GM12878 (cell line): ENCODE measurements at regions not wholly inside any gene's neighbourhood (a gene's known extent, or its start where the extent isn't known, plus 50 kb on each side); places are given as distances from the start of the nearest gene placed in this dataset.

ENCODE experiments used
- ATAC-seq: fragments of 200-7000 bp; cut with Tn5 transposase; 3 replicates; pipeline ENCODE4 v1.9.1; 2020; ENCODE audit warnings: mild to moderate bottlenecking, moderate library complexity
- BruUV-seq: library from RNA; stranded (reverse); fragments of 400-500 nt; replicated peaks from 2 replicates; lab custom pipeline; 2021; lab: Mats Ljungman, UMichigan
- CTCF ChIA-PET: fragments of 300-600 bp; sonication (Branson Sonifier 250); formaldehyde crosslinking; extraction: SDS; loops from one replicate; lab custom pipeline; 2021; ENCODE audit warnings: inconsistent platforms; lab: Yijun Ruan, JAX
- POLR2A ChIA-PET: fragments of 350-600 bp; formaldehyde crosslinking; extraction: SDS; loops from one replicate; lab custom pipeline; 2021; ENCODE audit warnings: inconsistent platforms; lab: Charles Lee
- RAD21 ChIA-PET: fragments of 300-600 bp; sonication (Branson Sonifier 250); formaldehyde crosslinking; loops from one replicate; lab custom pipeline; 2023; ENCODE audit warnings: antibody characterized with exemption; ENCODE audit not compliant: unreplicated experiment; lab: Charles Lee
- SMC1A ChIA-PET: fragments of 300-600 bp; sonication (Branson Sonifier 250); formaldehyde crosslinking; loops from one replicate; lab custom pipeline; 2023; ENCODE audit not compliant: unreplicated experiment, uncharacterized antibody; lab: Charles Lee
- DNase-seq: peaks from one replicate; pipeline ENCODE4 v3.0.0-alpha.2; 2011; ENCODE audit warnings: low read depth, low spot score
- FAIRE-seq: peaks from 3 replicates; lab custom pipeline; 2011; peaks lifted over from hg19 to GRCh38; lab: Jason Lieb, UNC
- H2AFZ ChIP-seq: 2 replicates; pipeline ENCODE4 v1.6.0; 2011; ENCODE audit warnings: low read depth, low read length, control low read depth; ENCODE audit not compliant: control insufficient read depth
- H3K27ac ChIP-seq: 2 replicates; pipeline ENCODE4 v1.5.1; 2011; ENCODE audit warnings: control low read depth; ENCODE audit not compliant: control insufficient read depth, insufficient read depth
- H3K27me3 ChIP-seq, 2 experiments: replicated peaks in 1 of 2; 2 replicates each; pipeline versions ENCODE4 v1.6.0 to v1.6.1; 2011; ENCODE audit warnings: low read length in 1 of 2; ENCODE audit not compliant: control insufficient read depth in 2 of 2, insufficient read depth in 2 of 2
- H3K36me3 ChIP-seq, 2 experiments: 2 replicates each; pipeline ENCODE4 v1.5.1; 2011; ENCODE audit warnings: low read length in 1 of 2; ENCODE audit not compliant: control insufficient read depth in 2 of 2, insufficient read depth in 2 of 2
- H3K4me1 ChIP-seq: 2 replicates; pipeline ENCODE4 v1.6.1; 2011; ENCODE audit warnings: mild to moderate bottlenecking, low read length, moderate library complexity, mixed read lengths; ENCODE audit not compliant: control insufficient read depth, insufficient read depth
- H3K4me2 ChIP-seq: 2 replicates; pipeline ENCODE4 v1.6.0; 2011; ENCODE audit warnings: control low read depth; ENCODE audit not compliant: control insufficient read depth, insufficient read depth
- H3K4me3 ChIP-seq: fragments of 200-600 bp; sonication (generic); 2 replicates; pipeline ENCODE4 v1.5.1; 2016
- H3K79me2 ChIP-seq: 2 replicates; pipeline ENCODE4 v1.6.0; 2011; ENCODE audit warnings: low read length; ENCODE audit not compliant: control insufficient read depth, insufficient read depth
- H3K9ac ChIP-seq: 2 replicates; pipeline ENCODE4 v1.8.0; 2011; ENCODE audit warnings: low read length, control low read depth, mixed read lengths; ENCODE audit not compliant: control insufficient read depth, insufficient read depth
- H3K9me3 ChIP-seq: replicated peaks from 3 replicates; pipeline ENCODE4 v1.5.1; 2011; ENCODE audit warnings: mild to moderate bottlenecking, low read length; ENCODE audit not compliant: control insufficient read depth, insufficient read depth
- H4K20me1 ChIP-seq: 2 replicates; pipeline ENCODE4 v1.6.0; 2011; ENCODE audit not compliant: control insufficient read depth, insufficient read depth
- ATF7 ChIP-seq: fragments of 450-650 bp; IDR thresholded peaks from 2 replicates; pipeline ENCODE4 v1.6.1; 2016; ENCODE audit warnings: low read depth, mild to moderate bottlenecking
- CHD1 ChIP-seq: IDR thresholded peaks from 2 replicates; pipeline ENCODE4 v1.6.1; 2012; ENCODE audit warnings: low read depth, low read length, improper control_type of control experiment
- CHD4 ChIP-seq: fragments of 200-600 bp; sonication (generic); IDR thresholded peaks from 2 replicates; pipeline ENCODE4 v1.6.1; 2016; ENCODE audit warnings: mild to moderate bottlenecking
- EGR1 ChIP-seq, 2 experiments: IDR thresholded peaks; 1 replicate in 1 of 2; 2 replicates in 1 of 2; pipeline ENCODE4 v1.6.1; 2011 to 2012; ENCODE audit warnings: low read depth in 2 of 2, low read length in 2 of 2, borderline replicate concordance in 1 of 2, mild to moderate bottlenecking in 1 of 2, moderate library complexity in 1 of 2
- EP300 ChIP-seq, 2 experiments: fragments of 150-350 bp in 1 of 2; IDR thresholded peaks; 2 replicates each; pipeline ENCODE4 v1.6.1; 2011 to 2012; ENCODE audit warnings: low read depth in 2 of 2, low read length in 2 of 2, borderline replicate concordance in 1 of 2, improper control_type of control experiment in 1 of 2, inconsistent platforms in 1 of 2; ENCODE audit not compliant: control insufficient read depth in 1 of 2
- ESRRA ChIP-seq: IDR thresholded peaks from 2 replicates; pipeline ENCODE4 v1.6.1; 2012; ENCODE audit warnings: mild to moderate bottlenecking, low read length, improper control_type of control experiment
- LARP7 ChIP-seq: fragments of 450-650 bp; IDR thresholded peaks from 2 replicates; pipeline ENCODE4 v1.6.1; 2017; ENCODE audit warnings: mild to moderate bottlenecking
- NRF1 ChIP-seq: conservative IDR thresholded peaks from 2 replicates; pipeline ENCODE4 v1.6.1; 2011; ENCODE audit warnings: mild to moderate bottlenecking, low read depth, low read length, improper control_type of control experiment
- POLR2A ChIP-seq: IDR thresholded peaks from 2 replicates; pipeline ENCODE4 v1.6.1; 2011; ENCODE audit warnings: low read depth, mild to moderate bottlenecking, low read length
- POU2F2 ChIP-seq: IDR thresholded peaks from 3 replicates; pipeline ENCODE4 v1.6.1; 2011; ENCODE audit warnings: low read depth, mild to moderate bottlenecking, low read length, borderline replicate concordance
- RFX5 ChIP-seq: IDR thresholded peaks from 2 replicates; pipeline ENCODE4 v1.6.1; 2011; ENCODE audit warnings: low read depth, low read length, improper control_type of control experiment
- SRF ChIP-seq, 2 experiments: IDR thresholded peaks; 2 replicates each; pipeline ENCODE4 v1.6.1; 2011; ENCODE audit warnings: low read depth in 2 of 2, low read length in 2 of 2, mild to moderate bottlenecking in 1 of 2, moderate library complexity in 1 of 2
- STAT1 ChIP-seq: fragments of 450-650 bp; conservative IDR thresholded peaks from 2 replicates; pipeline ENCODE4 v1.6.1; 2014; ENCODE audit warnings: antibody characterized with exemption, mild to moderate bottlenecking
- TCF3 ChIP-seq: IDR thresholded peaks from 2 replicates; pipeline ENCODE4 v1.6.1; 2012; ENCODE audit warnings: low read depth, mild to moderate bottlenecking, low read length, borderline replicate concordance; ENCODE audit not compliant: insufficient read depth
- ZNF384 ChIP-seq: IDR thresholded peaks from 2 replicates; pipeline ENCODE4 v1.6.1; 2012; ENCODE audit warnings: low read depth, mild to moderate bottlenecking, low read length, improper control_type of control experiment, borderline replicate concordance
- ZNF687 ChIP-seq: fragments of 450-650 bp; IDR thresholded peaks from 2 replicates; pipeline ENCODE4 v1.6.1; 2017; ENCODE audit warnings: mild to moderate bottlenecking, moderate library complexity
- WGBS: methylation state at CpG from one replicate; pipeline ENCODE4 v1.1.6; 2016; ENCODE audit warnings: low lambda C conversion rate; ENCODE audit not compliant: insufficient replicate concordance, insufficient coverage; ENCODE audit errors: missing lambda C conversion rate; 5-methylcytosine and 5-hydroxymethylcytosine counted together
- in situ Hi-C: fragments of 300-500 bp; cut with MboI; formaldehyde crosslinking; loops from 9 replicates; pipeline ENCODE4 v1.14.3; 2018; ENCODE audit warnings: mixed read lengths
- intact Hi-C: fragments of 100-400 bp; cut with micrococcal nuclease; formaldehyde crosslinking; loops from one replicate; pipeline ENCODE4 v1.14.2; 2022; ENCODE audit not compliant: unreplicated experiment
- TF ChIP-seq, protein P1 (sequence below): IDR thresholded peaks from 2 replicates; pipeline ENCODE4 v1.6.1; 2012; ENCODE audit warnings: low read length, inconsistent platforms
- TF ChIP-seq, protein P2 (sequence below): fragments of 450-650 bp; IDR thresholded peaks from 2 replicates; pipeline ENCODE4 v1.6.1; 2018; ENCODE audit warnings: mild to moderate bottlenecking, low read depth, moderate library complexity; ENCODE audit not compliant: partially characterized antibody

DNA sequence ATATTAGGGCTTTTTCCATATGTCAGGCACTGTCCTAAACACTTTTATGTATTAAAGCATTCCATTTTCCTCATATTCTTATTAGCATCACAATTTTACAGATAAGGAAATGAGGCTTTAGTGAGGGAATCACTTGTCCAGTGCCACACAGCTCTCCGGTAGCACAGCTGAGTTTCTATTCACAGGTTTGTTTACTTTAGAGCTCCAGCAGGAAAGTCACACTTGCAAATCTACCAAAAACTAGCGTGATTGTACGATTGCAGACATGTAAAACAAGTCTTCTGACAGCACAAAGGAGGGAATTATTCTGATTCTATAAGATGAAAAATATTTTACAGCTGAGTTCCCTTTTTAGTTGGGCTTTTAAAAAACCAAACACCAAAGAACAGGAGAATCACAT, 472.1 kb downstream of the TMA16 start:
- WGBS, result 4% methylated on average over 3 of the region's 3 CpGs
- no peak overlapping the region for H3K9ac ChIP-seq
- H2AFZ ChIP-seq, result no peak overlapping the region
- no peaks in the 10 kb centered on the region; a peak in 1 of 4 replicates for H3K27me3 ChIP-seq
- BruUV-seq, result no TSS peak
- in situ Hi-C loops (no loop called here), intact Hi-C loops (no loop called here)
- CTCF ChIA-PET, result no interaction called here
- no peaks in the 10 kb centered on the region for H3K4me1 ChIP-seq
- no peak for DNase-seq
- no peak overlapping the region for H3K4me2 ChIP-seq
- no peaks in the 10 kb centered on the region for H3K9me3 ChIP-seq
- FAIRE-seq, result no peak
- H3K4me3 ChIP-seq, result no peak overlapping the region
- RAD21 ChIA-PET, result no interaction called here
- POLR2A ChIA-PET, result no interaction called here
- no peak overlapping the region for H3K27ac ChIP-seq
- H4K20me1 ChIP-seq, result no peaks in the 10 kb centered on the region
- no peak for ATAC-seq
- no peaks in the 10 kb centered on the region for H3K36me3 ChIP-seq
- no peaks in the 10 kb centered on the region for H3K79me2 ChIP-seq
- SMC1A ChIA-PET, result no interaction called here
- TF ChIP-seq ATF7, result no peak
- TF ChIP-seq ZNF384, result no peak
- TF ChIP-seq TCF3, result no peak
- TF ChIP-seq EP300 (IDR thresholded peaks at IDR 0.05; ENCODE audit: borderline replicate concordance in 1 of 2, control insufficient read depth in 1 of 2, low read depth in 2 of 2, low read length in 2 of 2), result no peak
- no peak for TF ChIP-seq CHD1
- no peak for TF ChIP-seq ZNF687
- TF ChIP-seq, protein P1, sequence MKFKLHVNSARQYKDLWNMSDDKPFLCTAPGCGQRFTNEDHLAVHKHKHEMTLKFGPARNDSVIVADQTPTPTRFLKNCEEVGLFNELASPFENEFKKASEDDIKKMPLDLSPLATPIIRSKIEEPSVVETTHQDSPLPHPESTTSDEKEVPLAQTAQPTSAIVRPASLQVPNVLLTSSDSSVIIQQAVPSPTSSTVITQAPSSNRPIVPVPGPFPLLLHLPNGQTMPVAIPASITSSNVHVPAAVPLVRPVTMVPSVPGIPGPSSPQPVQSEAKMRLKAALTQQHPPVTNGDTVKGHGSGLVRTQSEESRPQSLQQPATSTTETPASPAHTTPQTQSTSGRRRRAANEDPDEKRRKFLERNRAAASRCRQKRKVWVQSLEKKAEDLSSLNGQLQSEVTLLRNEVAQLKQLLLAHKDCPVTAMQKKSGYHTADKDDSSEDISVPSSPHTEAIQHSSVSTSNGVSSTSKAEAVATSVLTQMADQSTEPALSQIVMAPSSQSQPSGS, result no peak
- TF ChIP-seq CHD4, result no peak
- no peak for TF ChIP-seq NRF1
- TF ChIP-seq POLR2A, result no peak
- TF ChIP-seq EGR1 (IDR thresholded peaks at IDR 0.05; ENCODE audit: borderline replicate concordance in 1 of 2, low read depth in 2 of 2, low read length in 2 of 2), result no peak
- no peak for TF ChIP-seq ESRRA
- no peak for TF ChIP-seq STAT1
- TF ChIP-seq RFX5, result no peak
- no peak for TF ChIP-seq SRF (IDR thresholded peaks at IDR 0.05; ENCODE audit: low read depth in 2 of 2, low read length in 2 of 2)
- TF ChIP-seq LARP7, result no peak
- TF ChIP-seq, protein P2, sequence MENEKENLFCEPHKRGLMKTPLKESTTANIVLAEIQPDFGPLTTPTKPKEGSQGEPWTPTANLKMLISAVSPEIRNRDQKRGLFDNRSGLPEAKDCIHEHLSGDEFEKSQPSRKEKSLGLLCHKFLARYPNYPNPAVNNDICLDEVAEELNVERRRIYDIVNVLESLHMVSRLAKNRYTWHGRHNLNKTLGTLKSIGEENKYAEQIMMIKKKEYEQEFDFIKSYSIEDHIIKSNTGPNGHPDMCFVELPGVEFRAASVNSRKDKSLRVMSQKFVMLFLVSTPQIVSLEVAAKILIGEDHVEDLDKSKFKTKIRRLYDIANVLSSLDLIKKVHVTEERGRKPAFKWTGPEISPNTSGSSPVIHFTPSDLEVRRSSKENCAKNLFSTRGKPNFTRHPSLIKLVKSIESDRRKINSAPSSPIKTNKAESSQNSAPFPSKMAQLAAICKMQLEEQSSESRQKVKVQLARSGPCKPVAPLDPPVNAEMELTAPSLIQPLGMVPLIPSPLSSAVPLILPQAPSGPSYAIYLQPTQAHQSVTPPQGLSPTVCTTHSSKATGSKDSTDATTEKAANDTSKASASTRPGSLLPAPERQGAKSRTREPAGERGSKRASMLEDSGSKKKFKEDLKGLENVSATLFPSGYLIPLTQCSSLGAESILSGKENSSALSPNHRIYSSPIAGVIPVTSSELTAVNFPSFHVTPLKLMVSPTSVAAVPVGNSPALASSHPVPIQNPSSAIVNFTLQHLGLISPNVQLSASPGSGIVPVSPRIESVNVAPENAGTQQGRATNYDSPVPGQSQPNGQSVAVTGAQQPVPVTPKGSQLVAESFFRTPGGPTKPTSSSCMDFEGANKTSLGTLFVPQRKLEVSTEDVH, result no peak
- no peak for TF ChIP-seq POU2F2
